SW 1271 (cell line): ENCODE measurements at regions not wholly inside any gene's neighbourhood (a gene's known extent, or its start where the extent isn't known, plus 50 kb on each side); places are given as distances from the start of the nearest gene placed in this dataset.
"Not testable (repeated sequence)": the region's sequence is repeated elsewhere in the genome, so short reads cannot be mapped to it uniquely, and the experiment has no call there.

Experiments used
- DNase-seq, 2 experiments: peaks; one replicate each; lab custom pipeline; 2025; lab: John Stamatoyannopoulos, UW

DNA sequence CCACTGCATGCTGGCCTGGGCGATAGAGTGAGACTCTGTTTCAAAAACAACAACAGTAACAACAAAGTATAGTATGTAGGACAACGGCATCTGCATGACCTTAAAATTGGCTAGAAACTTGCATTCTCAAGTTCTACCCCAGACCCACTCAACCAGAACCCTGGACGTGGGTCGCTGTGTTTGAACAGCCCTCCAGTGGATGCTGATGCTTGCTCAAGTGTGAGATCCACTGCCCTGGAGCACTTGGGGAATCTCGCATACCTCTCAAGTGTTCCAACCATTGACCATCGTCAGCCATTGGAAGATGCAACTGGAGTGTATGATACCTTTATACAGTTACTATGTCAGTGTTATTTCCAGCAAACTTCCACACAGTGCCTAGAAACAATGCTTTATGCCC, 435.9 kb downstream of the DCDC2C start:
- no peak for DNase-seq

DNA sequence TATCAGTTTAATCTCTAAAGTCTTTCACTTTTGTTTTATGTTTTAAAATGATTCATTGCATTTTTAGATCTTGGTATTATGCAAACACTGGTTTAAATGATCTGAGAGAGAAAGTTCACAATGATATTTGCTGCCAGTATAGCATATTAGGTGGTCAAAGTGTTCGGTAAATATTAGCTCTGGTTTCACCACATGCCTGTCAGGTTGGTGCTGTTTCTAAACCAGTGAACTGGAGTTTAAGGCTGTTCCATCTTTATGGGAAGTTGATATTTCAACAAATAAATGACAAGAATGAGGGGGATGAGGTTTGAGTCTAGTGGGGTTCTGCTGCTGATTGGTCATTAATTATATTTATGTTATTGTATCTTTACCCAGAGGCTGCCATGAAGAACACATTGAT, 436.4 kb downstream of the DCDC2C start:
- no peak for DNase-seq

DNA sequence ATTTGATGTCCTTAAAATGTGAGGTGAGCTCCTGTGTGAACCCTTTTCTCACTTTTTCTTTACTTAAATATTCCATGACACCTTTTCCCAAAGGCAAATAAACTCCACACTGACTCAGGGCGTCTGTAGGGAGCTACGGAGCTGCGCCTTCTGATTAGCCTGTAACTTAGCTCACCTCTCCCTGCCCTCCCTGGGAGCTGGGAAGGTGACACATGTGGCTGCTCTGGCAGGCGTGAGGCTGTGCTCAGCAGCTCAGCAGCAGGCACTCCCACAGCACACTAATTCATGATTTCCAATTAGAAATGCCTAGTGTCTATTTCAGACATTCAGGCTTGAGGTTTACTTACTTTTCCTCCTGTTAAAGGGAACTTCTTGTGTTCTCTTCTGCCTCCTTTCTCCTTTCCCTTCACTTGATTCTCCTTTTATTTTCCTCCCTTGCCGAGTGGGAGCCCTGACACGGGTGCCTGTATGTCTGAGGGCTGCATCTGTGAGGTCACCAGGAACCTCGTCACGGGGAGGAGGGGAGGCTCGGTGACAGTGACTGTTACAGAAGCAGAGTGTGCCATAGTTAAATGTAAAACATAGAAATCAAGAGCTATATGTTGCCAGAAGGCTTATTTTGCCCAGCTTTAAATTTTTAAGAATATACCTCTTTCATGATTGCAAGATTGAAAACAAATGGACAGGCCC, 437.1 kb downstream of the DCDC2C start:
- no peak for DNase-seq

DNA sequence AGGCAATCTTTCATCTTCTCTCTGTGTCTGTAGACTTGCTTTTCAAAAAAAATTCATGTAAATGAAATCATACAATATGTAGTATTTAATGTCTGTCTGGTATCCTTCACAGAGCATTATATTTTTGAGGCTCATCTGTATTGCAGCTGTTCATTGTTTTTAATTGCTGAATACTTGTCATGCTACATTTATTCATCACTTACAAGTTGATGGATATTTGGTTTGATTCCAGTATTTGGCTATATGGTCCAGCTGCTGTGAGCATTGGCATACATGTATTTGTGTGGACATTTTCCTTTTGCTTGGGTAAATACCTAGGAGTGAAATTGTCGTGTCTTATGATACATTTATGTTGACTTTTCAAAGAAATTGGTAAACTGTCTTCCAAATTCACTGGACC, 441.4 kb downstream of the DCDC2C start:
- DNase-seq, result no peak

DNA sequence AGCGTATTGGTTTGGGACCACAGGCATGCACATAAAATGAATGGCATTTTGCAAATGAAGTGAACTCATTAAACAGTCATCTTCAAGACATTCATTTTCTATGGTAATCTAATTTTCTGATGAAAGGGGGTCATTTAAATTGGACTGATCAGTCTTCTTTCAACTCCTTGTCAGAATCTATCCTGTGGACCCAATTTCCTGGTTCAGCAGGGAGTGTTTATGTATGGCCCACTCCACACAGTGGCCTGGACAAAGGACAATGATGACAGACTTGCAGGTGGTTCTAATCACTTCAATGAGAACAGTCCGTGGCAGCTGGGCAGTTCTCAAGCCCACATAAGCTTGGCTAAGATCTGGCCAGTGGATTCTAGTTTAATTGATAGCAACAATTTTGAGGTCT, 448.1 kb downstream of the DCDC2C start:
- DNase-seq, result no peak

DNA sequence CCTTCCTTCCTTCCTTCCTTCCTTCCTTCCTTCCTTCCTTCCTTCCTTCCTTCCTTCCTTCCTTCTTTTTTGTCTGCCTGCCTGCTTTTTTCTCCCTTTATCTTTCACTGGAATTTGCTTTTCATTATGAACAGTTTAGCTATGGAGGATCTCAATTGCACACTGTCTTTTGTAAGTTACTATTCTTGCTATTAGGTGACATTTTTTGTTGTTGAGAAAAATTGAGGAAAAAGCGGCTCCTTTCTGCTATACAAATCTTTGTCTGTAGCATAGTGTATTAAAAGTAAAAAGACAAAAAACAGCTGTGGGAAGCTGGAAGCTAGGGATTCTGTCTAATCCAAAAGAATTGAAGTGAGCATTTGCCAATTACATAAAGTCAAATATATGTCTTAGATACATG, 448.7 kb downstream of the DCDC2C start:
- DNase-seq, result no peak

DNA sequence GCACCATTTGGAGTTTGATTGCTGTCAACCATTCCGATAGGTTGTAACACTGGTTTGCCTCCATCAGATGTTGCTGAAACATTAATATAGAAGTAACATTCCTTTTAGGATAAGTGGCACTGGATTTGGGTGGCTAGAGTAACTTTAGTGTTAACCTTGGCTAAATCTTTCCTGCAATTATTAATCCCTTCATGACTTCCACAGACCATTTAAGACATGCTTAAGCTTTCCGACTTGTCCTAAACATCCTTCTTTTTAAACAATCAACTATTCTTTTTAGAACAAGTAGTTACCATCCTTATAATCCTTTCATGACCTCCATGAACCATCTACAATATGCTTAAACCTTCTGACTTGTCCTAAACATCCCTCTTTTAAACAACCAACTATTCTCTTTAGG, 465.5 kb downstream of the DCDC2C start:
- DNase-seq, result no peak

DNA sequence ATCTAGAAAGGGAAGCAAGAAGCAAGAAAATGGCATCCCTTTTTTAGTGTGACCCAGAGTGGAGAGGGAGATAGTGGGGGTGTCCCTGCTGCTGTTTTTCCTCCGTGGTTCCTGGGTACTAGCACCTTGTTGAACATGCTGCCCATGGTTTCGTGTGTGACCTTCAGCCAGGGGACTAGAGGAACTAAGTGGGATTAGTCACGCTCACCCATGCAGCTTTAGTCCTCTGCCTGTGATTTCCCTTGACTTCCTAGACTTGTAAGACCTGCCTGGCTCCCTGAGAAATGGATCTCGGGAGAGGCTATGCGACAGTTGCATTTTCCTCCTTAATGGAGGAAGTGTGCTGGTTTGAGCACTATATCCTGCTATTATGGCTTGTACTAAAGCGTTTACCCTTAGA, 471.4 kb downstream of the DCDC2C start:
- DNase-seq, result no peak

DNA sequence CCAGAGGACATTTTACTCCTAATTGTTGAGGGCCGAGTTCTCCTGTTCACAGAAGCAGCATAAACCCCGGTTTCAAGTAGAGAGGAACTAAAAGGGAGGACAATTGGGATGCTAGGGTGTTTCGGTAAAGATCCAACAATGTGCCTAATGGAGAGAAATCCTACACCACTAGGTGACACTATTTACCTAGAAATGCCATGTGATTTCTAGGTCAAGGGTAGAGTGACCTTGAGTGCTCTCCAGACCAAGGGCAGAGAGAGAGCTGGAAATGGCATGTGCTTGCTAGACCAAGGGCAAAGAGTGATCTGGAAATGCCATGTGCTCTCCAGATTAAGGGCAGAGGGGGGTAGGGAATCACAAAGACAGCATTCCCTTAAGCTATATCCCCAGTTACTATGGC, 472.0 kb downstream of the DCDC2C start:
- DNase-seq, result no peak

DNA sequence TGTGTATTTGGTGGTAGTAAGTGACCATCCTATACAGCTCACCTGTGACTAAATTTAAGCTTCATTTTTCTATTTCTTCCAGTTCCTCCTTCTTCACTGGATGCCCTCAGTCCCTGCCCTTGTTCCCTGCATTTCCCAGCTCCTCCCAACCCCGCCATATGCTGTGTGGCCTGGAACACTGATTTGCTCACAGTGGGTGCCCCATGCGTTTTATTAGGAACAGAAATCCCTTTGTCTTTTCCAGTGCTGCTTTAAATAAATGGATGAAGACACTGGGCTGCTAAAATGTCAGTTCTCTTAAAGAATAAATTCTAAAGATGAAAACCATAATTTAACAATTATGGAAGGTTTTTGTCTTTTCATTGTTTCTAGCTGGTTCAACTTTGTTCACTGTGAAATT, 477.3 kb downstream of the DCDC2C start:
- DNase-seq, result no peak

DNA sequence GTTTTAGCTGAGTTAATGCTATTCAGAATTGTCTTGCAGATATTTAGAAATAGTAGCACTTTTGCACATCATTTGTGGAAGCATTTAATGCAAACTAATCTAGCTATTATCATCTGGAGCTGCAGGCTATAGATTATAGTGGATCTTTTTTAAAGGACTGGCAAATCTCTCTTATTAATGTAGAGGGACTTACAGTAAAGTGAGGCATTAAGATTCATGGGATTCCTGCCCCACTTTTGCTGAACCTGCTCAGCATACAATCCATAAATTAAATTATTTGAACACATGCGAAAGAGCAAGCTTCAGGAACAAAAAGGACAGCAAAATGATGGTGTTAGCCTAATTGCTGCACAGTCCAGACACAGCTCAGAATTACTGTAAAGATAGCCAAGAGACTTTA, 477.7 kb downstream of the DCDC2C start:
- DNase-seq, result no peak

DNA sequence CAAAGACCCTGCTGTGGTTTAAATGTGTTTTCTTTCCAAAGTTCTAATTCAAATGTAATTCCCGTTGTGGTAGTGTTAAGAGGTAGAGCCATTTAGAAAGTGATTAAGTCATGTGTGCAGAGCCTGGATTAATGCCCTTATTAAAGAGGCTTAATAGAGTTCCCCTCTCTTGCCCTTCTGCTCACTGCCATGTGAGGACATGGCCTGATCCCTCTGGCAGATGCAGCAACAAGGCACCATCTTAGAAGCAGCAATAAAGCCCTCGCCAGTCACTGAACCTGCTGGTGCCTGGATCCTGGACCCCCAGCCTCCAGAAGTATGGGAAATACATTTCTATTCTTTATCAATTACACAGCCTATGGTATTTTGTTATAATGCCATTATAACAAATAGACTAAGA, 485.2 kb downstream of the DCDC2C start:
- DNase-seq, result no peak

DNA sequence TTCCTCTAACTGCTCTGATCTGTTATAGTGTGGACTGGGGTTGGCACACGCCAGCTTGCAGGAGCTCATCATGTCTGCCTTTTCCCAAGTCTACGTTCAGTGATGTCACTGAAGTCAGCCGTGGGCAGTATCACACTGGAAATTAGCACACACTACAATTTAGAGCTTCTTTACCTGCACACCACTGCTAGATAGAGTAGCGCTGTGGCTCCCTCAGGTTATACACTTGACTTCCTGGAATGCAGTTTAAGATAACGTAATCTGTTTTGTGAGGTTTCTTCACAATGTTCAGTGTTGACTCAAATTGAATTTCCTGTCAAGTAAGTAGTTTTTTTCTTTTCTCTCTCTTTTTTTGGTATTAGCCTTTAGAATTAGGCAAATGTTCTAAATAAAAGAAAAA, 487.2 kb downstream of the DCDC2C start:
- DNase-seq, result no peak

DNA sequence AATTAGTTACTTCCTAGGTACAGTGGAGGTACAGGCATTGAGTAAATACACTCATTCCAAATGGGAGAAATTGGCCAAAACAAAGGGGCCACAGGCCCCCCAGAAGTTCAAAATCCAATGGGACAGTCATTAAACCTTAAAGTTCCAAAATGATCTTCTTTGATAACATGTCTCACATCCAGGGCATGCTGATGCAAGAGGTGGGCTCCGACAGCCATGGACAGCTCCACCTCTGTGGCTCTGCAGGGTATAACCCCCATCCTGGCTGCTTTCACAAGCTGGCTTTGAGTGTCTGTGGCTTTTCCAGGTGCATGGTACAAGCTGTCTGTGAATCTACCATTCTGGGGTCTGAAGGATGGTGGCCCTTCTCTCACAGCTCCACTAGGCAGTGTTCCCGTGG, 488.7 kb downstream of the DCDC2C start:
- DNase-seq, result no peak

DNA sequence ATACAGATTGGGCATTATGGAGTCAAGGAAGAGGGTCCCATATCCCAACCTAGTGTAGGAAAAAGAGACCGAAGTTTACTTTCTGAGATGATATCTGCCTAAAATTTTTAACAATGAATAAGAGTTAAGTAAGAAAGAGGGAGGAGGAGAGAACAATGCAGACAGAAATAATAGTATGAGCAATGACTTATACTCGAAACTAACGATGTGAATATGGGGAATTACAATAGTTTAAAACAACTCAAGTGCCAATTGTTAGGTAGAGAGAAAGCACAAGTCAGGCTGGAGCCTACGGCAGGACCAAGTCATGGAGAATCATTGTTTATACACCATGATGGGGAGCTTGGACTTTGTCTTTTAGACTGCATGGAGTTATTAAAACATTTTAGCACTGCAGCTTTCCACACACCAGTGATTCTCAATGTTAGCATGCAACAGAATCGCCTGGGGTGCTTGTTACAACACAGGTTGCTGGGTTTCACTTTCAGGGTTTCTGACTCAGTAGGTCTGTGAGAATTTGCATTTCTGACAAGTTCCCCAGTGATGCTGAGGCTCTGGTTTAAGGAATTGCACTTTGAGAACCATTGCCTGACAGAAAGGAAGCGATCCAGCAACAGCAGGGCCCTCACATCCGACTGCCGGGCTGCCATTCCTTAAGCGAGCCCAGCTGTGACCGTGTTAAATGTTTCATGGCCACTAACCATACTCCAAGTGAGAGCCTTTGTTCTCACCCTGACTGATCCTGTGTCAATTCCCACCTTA, 511.2 kb downstream of the DCDC2C start:
- no peak for DNase-seq

DNA sequence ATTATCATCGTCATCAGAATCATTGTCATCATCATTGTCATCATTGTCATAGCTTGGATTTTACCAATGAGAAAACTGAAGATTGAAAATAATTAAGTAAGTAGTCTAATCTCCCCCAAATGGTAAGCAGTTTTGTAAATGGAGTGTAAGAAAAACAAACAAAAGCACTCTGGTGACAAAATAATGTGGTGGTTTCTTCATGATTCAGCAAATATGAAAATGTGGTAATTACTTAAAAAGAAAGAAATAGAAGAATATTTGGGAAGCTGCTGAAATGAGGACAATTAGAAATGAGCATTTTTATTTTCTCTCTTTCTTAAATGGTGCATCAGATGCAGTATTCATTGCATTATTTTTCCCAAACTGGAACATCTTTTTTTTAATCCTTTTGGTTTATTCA, 514.4 kb downstream of the DCDC2C start:
- DNase-seq, result no peak

DNA sequence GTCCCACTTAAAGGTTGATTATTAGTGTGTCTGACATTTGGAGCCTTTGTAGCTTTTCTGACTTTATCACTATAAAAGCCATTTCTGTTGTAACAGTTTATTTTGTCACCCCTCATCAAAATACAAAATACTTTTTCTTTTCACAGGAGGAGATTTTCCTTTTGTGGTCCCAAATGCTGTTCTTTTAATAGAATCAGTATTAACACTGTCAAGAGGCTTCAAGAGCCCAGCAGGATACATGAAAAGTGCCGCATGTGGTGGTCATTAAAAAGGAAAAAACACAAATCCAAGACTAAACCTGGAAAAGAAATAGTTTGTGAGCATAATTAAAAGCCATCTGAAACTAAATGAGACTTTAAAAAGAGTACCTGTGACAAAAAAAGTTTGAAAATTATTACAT, 515.7 kb downstream of the DCDC2C start:
- DNase-seq, result no peak

DNA sequence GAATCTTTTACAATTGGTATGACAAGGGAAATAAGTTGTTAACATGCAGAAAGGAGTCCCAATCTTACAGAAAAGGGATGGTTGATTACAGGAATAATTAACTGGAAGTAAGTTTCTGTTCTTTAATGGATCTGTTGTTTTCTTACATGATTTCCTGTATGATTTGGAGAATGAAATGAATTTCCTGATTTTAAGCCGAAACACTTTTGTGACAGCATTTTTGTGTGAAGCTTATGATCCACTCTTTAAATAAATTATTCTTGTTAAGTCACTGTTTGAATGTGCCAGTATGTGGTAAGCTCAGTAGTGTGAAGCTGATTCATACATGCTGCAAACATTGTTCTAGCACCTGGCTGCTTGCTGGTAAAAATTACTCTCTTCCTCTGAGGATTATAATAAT, 516.2 kb downstream of the DCDC2C start:
- DNase-seq, result no peak

DNA sequence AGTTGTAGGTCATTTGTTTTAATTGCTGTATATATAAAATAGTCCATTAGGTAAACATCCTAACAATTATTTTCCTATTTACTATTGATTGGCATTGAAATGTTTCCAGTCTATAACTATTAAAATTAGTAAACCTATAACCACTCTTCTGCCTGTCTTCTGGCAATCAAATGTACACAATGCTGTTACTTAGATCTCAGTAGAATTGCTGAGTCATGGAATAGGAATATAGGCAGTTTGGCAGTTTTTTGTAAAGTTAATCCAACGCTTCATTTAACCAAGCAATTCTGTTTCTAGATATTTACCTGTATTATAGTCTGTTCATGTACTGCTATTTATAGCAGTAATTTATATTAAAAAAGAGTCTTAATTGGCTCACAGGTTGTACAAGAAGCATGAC, 518.1 kb downstream of the DCDC2C start:
- DNase-seq, result no peak

DNA sequence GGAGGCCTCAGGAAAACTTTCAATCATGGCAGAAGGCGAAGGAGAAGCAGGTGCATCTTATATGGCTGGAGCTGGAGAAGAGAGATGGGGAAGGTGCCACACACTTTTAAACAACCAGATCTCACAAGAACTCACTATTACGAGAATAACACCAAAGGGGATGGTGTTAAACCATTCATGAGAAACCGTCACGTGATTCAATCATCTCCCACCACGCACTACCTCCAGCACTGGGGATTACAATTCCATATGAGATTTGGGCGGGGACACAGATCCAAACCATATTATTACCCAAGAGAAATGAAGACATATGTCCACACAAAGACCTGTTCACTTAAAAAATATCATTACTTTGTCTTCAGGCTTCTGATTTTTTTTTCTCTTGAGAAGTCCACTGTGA, 518.5 kb downstream of the DCDC2C start:
- DNase-seq, result no peak

DNA sequence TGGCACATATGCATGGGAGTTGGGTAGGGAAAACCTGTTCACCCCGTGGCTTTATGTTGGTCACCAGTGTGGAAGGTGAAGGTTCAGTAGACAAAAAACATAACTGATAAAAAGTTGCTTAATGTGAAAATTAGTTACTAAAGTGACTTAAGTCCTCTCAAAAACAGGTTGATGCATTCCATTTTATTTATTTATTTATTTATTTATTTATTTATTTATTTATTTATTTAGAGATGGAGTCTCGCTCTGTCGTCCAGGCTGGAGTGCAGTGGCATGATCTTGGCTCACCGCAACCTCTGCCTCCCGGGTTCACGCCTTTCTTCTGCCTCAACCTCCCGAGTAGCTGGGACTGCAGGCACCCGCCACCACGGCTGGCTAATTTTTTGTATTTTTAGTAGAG, 541.0 kb downstream of the DCDC2C start:
- DNase-seq, result not testable (repeated sequence)

DNA sequence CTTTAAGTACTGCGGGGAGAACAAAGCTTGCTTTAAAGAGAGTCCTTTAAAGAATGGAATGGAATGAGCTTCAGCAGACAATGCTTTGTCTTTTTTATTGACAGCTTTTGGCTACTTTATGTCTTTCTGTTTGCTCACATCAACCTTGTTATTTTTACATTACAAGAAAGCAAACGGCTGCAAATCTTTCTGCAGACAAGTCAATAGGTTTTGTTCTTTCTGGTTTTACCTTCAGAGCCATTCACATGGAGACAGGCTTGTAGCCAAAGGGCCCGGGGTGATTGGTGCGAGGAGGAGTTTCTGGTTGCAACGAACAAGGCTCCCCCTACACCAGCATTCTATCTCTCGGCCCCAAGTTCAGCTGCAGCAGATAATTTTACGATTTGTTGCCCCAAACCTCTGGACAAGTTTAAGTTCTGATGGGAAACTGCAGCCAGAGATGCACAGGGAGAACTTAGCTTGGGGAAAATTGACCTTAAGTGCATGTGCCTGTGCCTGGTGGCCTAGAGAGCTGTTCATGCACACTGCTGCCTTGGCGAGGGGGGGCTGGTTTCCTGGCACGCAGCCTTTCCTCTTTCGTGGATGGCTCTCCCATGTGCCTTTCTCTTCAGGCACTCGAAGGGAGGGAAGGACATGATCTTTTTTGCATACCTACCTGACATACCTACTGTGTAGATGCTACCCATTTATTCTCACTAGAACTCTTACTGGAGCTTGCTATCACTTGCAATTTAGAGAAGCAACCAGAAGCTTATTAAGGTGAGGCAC, 543.2 kb downstream of the DCDC2C start:
- no peak for DNase-seq

DNA sequence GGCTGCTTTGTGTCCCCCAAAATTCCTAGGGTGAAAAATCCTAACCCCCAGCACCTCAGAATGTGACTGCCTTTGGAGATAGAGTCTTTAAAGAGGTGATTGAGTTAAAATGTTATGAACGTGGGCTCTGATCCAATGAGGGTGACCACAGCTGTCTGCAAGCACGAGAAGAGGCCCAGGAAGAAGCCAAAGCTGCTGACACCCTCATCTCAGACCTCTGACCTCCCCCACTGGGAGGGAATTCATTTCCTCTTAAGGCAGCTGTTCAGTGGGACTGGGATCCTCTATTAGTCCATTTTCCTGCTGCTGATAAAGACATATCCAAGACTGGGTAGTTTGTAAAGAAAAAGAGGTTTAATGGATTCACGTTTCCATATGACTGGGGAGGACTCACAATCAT, 544.4 kb downstream of the DCDC2C start:
- no peak for DNase-seq
